Lower lobe of right lung (tissue), 2 donors: ENCODE measurements at regions not wholly inside any gene's neighbourhood (a gene's known extent, or its start where the extent isn't known, plus 50 kb on each side); places are given as distances from the start of the nearest gene placed in this dataset.

ENCODE experiments used
- ATAC-seq, 2 donors: fragments of 200-7000 bp; cut with Tn5 transposase; one replicate each; pipeline ENCODE4 v1.9.1; 2020 to 2022; ENCODE audit warnings: mild to moderate bottlenecking in 2 of 2, moderate library complexity in 2 of 2
- DNase-seq: peaks from one replicate; pipeline ENCODE4 v3.0.0-alpha.2; 2020
- H3K27ac ChIP-seq: fragments of 200-600 bp; one replicate; pipeline ENCODE4 v1.8.0; 2022
- H3K27me3 ChIP-seq: fragments of 200-600 bp; one replicate; pipeline ENCODE4 v1.8.0; 2022; ENCODE audit warnings: low read depth
- H3K36me3 ChIP-seq: fragments of 200-600 bp; one replicate; pipeline ENCODE4 v1.8.0; 2022; ENCODE audit warnings: mild to moderate bottlenecking
- H3K4me1 ChIP-seq: fragments of 200-600 bp; one replicate; pipeline ENCODE4 v1.8.0; 2022
- H3K4me3 ChIP-seq: fragments of 200-600 bp; one replicate; pipeline ENCODE4 v1.8.0; 2022; ENCODE audit warnings: mild to moderate bottlenecking
- H3K9me3 ChIP-seq: fragments of 200-600 bp; one replicate; pipeline ENCODE4 v1.8.0; 2022
- intact Hi-C: fragments of 100-400 bp; cut with DNase I; formaldehyde crosslinking; loops from one replicate; pipeline ENCODE4 v1.11.0; 2022
- TF ChIP-seq, protein P1 (sequence below): fragments of 200-600 bp; IDR thresholded peaks from one replicate; pipeline ENCODE4 v1.8.0; 2022; ENCODE audit warnings: antibody characterized with exemption, mild to moderate bottlenecking
- donor health status: DM: no; HTN: yes; CAD: no; lungs with severe emphysema.

DNA sequence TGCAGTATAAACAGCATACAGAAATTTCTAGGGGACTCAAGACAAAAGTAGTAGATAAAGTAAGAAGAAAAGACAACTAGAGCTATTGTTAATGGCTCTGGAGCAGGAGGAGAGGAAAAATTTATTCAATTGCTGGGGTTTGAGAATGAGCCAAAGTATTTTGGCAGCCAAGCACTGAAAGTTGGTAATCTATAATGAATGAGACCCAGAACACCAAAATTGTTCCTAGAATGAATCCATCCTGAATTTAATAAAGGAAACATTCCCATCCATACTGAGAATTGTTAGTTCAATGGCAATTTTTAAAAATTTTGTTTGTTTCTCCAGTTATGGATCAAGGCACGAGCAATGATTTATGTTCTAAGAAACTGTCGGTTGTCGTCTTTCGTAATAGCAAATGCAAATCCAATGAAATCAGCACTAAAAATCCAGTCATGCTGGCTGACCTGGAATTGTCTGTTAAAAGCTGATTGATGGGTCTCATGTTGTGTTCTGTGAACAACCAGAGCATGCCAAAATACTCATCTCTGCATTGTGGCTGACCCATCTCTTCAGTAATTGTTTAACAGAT lies 170.9 kb upstream of the LMNTD1 start:
- Histone ChIP-seq H3K9me3 (no peaks in the 10 kb centered on the region), H3K27ac (no peak overlapping the region)
- ATAC-seq = no peak

DNA sequence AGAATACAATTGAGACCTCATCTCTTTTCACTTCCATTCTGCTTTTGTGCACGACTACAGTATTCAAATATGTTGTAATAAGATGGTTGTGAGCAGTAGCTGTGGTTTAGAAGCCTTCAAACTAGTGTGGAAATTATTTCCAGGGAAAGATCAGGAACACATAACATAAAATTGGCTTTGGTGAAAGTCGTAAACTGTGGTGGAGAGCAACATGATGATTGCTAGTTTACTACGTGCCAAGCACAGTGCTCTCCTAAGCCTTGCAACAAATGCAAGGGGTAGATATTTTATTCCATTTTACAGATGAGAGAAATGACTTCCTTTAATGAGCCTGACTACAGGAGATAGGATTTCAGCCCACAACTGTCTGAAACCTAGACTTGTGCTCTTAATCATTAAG lies 172.4 kb upstream of the LMNTD1 start:
- intact Hi-C loops = no loop called here
- ATAC-seq (no peak), DNase-seq (no peak)
- TF ChIP-seq, protein P1, sequence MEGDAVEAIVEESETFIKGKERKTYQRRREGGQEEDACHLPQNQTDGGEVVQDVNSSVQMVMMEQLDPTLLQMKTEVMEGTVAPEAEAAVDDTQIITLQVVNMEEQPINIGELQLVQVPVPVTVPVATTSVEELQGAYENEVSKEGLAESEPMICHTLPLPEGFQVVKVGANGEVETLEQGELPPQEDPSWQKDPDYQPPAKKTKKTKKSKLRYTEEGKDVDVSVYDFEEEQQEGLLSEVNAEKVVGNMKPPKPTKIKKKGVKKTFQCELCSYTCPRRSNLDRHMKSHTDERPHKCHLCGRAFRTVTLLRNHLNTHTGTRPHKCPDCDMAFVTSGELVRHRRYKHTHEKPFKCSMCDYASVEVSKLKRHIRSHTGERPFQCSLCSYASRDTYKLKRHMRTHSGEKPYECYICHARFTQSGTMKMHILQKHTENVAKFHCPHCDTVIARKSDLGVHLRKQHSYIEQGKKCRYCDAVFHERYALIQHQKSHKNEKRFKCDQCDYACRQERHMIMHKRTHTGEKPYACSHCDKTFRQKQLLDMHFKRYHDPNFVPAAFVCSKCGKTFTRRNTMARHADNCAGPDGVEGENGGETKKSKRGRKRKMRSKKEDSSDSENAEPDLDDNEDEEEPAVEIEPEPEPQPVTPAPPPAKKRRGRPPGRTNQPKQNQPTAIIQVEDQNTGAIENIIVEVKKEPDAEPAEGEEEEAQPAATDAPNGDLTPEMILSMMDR = no peak
- H3K27ac ChIP-seq = no peak overlapping the region
- H3K9me3 ChIP-seq = no peaks in the 10 kb centered on the region
- no peak overlapping the region for H3K4me3 ChIP-seq
- H3K4me1 ChIP-seq = no peaks in the 10 kb centered on the region
- no peaks in the 10 kb centered on the region for H3K36me3 ChIP-seq
- no peaks in the 10 kb centered on the region for H3K27me3 ChIP-seq

More for the DNA sequence above, 170.9 kb upstream of the LMNTD1 start:
- no peak overlapping the region for H3K4me3 ChIP-seq
- H3K36me3 ChIP-seq = no peaks in the 10 kb centered on the region
- H3K27me3 ChIP-seq = no peaks in the 10 kb centered on the region
- TF ChIP-seq, protein P1 = no peak
- no peak for DNase-seq
- intact Hi-C loops = no loop called here
- H3K4me1 ChIP-seq = no peaks in the 10 kb centered on the region

DNA sequence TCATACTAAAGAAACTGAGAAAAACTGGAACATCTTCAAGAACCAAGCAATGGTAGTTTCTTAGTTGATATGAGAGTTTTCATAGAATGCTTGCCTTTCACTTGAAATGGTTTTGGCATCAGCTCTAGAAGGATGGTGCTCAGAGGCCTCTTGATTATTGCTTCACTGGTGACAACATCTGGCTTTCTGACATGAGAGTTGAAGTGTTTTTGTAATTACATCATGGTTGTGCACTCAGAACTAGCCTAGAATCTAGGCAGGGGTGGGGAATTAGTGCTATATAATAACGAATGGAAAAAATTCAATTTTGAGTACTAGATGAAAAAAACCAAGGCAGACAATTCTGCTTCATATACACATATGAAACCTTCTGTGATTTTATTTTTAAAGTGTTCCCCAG lies 172.8 kb upstream of the LMNTD1 start:
- DNase-seq = no peak

DNA sequence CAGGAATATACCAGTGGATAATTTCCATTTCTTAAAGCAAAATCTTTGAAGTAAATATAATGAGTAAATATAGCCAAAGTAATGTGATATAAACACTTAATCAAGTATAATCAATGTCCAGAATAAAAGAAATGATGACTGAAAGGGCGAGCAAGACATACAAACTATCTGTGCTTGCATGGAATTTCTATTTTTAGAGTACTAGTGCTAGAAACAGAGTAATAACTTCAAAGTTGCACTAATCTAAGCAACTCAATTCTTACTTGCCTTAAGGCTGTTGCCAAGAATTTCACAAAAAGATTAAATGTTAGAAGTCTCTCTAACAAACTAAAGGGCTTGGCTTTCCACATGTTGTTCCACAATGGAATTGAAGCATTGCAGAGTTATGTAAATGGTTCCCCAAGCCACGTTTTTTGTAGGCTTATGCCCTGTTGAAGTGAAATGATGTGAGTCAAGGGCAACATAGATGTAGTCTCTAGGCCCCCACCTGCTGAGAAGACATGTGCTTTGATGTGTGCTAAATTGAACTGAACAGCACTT lies 175.0 kb upstream of the LMNTD1 start:
- TF ChIP-seq, protein P1 = no peak

More for the DNA sequence above, 172.8 kb upstream of the LMNTD1 start:
- intact Hi-C loops = no loop called here
- Histone ChIP-seq H3K4me3 (no peak overlapping the region), H3K27ac (no peak overlapping the region), H3K4me1 (no peaks in the 10 kb centered on the region), H3K9me3 (no peaks in the 10 kb centered on the region), H3K27me3 (no peaks in the 10 kb centered on the region), H3K36me3 (no peaks in the 10 kb centered on the region)
- TF ChIP-seq, protein P1 = no peak
- ATAC-seq = no peak

DNA sequence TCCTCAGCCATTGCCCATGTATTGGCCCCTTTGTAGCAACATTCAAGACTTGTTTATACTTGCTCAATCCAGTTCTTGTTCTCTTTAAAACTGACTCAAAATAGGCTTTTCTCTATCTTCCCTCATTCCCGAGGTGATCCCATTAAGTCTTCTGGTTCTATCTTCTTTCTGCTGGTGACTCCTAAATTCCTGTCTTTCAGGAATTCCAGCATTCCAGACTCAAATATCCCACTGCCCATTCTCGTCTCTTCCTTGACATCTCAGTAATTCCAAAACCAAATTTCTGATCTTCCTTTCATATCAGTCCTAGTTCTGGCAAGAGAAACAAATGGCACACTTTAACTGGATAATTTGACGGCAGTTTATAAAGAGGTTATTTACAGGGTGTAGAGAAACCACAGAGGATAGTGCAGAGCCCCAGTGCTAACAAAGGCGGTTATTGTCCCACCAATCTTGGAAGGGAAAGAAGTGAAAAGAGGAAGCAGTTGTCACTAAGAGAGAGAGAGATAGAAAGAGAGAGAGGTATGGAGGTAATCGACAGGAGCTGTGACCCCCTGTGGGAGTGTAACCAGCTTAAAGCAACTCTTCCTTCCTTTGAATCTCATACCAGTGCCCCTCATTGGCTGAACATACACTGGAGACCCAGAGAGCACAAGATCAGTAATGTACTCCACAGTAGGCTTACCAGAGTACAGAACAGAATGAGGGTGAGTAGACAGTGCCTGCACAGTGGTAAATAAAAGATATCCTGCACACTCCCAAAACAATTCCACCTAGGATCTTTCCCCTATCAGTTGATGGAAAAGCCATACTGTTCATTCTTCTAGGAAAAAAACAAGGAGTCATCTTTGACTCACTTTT lies 177.6 kb upstream of the LMNTD1 start:
- H3K9me3 ChIP-seq = no peaks in the 10 kb centered on the region
- no peaks in the 10 kb centered on the region for H3K4me1 ChIP-seq
- DNase-seq (no peak), ATAC-seq (no peak)
- TF ChIP-seq, protein P1 = no peak
- no peak overlapping the region for H3K27ac ChIP-seq
- H3K27me3 ChIP-seq = no peaks in the 10 kb centered on the region
- intact Hi-C loops = no loop called here
- no peak overlapping the region for H3K4me3 ChIP-seq
- no peaks in the 10 kb centered on the region for H3K36me3 ChIP-seq

More for the DNA sequence above, 175.0 kb upstream of the LMNTD1 start:
- H3K9me3 ChIP-seq = no peaks in the 10 kb centered on the region
- no peaks in the 10 kb centered on the region for H3K36me3 ChIP-seq
- intact Hi-C loops = no loop called here
- H3K4me3 ChIP-seq = no peak overlapping the region
- no peak overlapping the region for H3K27ac ChIP-seq
- no peaks in the 10 kb centered on the region for H3K4me1 ChIP-seq
- ATAC-seq (no peak), DNase-seq (no peak)
- no peaks in the 10 kb centered on the region for H3K27me3 ChIP-seq
